ENCODE measurements at regions not wholly inside any gene's neighbourhood (a gene's known extent, or its start where the extent isn't known, plus 50 kb on each side); places are given as distances from the start of the nearest gene placed in this dataset.
A peak's percentile ranks its signal among the peaks of the same experiment; 100 is the strongest.

- TF ChIP-seq CTCF (IDR thresholded peaks at IDR 0.05; ENCODE audit: low read depth, low read length) = no peak
- no peak for DNase-seq (ENCODE audit: low read depth in 2 of 2)
- no peak overlapping the region for H3K4me3 ChIP-seq (replicated peaks in 1 of 2; ENCODE audit: low read depth in 2 of 2, low read length in 2 of 2)
These were observed 97.2 kb downstream of the TRIM36 start for GRCh38 chr5:115072266-115073064.

- DNase-seq (ENCODE audit: low read depth in 2 of 2) = no peak
- no peak overlapping the region for H3K4me3 ChIP-seq (replicated peaks in 1 of 2; ENCODE audit: low read depth in 2 of 2, low read length in 2 of 2)
- TF ChIP-seq CTCF (IDR thresholded peaks at IDR 0.05; ENCODE audit: low read depth, low read length) = no peak
These were observed 99.0 kb downstream of the TRIM36 start for GRCh38 chr5:115070737-115071136.

- DNase-seq (ENCODE audit: low read depth in 2 of 2) = peak; percentile 62 to 70
- H3K4me3 ChIP-seq (replicated peaks in 1 of 2; ENCODE audit: low read depth in 2 of 2, low read length in 2 of 2) = no peak overlapping the region
- peak; percentile 74 for TF ChIP-seq CTCF (IDR thresholded peaks at IDR 0.05; ENCODE audit: low read depth, low read length)
These were observed 100.4 kb downstream of the TRIM36 start for GRCh38 chr5:115069087-115069968.

- TF ChIP-seq CTCF (IDR thresholded peaks at IDR 0.05; ENCODE audit: low read depth, low read length) = no peak
- DNase-seq (ENCODE audit: low read depth in 2 of 2) = peak; percentile 6 to 70
- no peak overlapping the region for H3K4me3 ChIP-seq (replicated peaks in 1 of 2; ENCODE audit: low read depth in 2 of 2, low read length in 2 of 2)
These were observed 101.2 kb downstream of the TRIM36 start for GRCh38 chr5:115068239-115069086.

- no peak for TF ChIP-seq CTCF (IDR thresholded peaks at IDR 0.05; ENCODE audit: low read depth, low read length)
- H3K4me3 ChIP-seq (replicated peaks in 1 of 2; ENCODE audit: low read depth in 2 of 2, low read length in 2 of 2) = no peak overlapping the region
- no peak for DNase-seq (ENCODE audit: low read depth in 2 of 2)
These were observed 105.3 kb downstream of the TRIM36 start for GRCh38 chr5:115064380-115064779.

GRCh38 chr5:115054387-115054951 is 115.2 kb downstream of the TRIM36 start:
- TF ChIP-seq CTCF (IDR thresholded peaks at IDR 0.05; ENCODE audit: low read depth, low read length) = no peak
- no peak overlapping the region for H3K4me3 ChIP-seq (replicated peaks in 1 of 2; ENCODE audit: low read depth in 2 of 2, low read length in 2 of 2)
- DNase-seq (ENCODE audit: low read depth in 2 of 2) = no peak
